HL-60 (cell line): ENCODE measurements at regions not wholly inside any gene's neighbourhood (a gene's known extent, or its start where the extent isn't known, plus 50 kb on each side); places are given as distances from the start of the nearest gene placed in this dataset.

Experiments used
- DNase-seq, 2 experiments: peaks; one replicate each; pipeline ENCODE4 v3.0.0-alpha.2; 2010 to 2020; ENCODE audit warnings: low read depth in 1 of 2, low spot score in 1 of 2
- H3K27ac ChIP-seq: fragments of 250-450 bp; sonication (Bioruptor Pico); replicated peaks from 2 replicates; pipeline ENCODE4 v1.5.1; 2020; ENCODE audit warnings: mild to moderate bottlenecking, moderate library complexity
- H3K27me3 ChIP-seq: fragments of 250-450 bp; sonication (Bioruptor Pico); 2 replicates; pipeline ENCODE4 v1.5.1; 2021; ENCODE audit warnings: mild to moderate bottlenecking, moderate library complexity; ENCODE audit not compliant: insufficient read depth, poor library complexity, severe bottlenecking
- H3K4me3 ChIP-seq: replicated peaks from 2 replicates; pipeline ENCODE4 v1.5.1; 2011; ENCODE audit warnings: mild to moderate bottlenecking, control low read depth, low read length; ENCODE audit not compliant: insufficient read depth
- GABPA ChIP-seq: IDR thresholded peaks from 2 replicates; pipeline ENCODE4 v1.6.1; 2012; ENCODE audit warnings: low read depth
- POLR2AphosphoS5 ChIP-seq: IDR thresholded peaks from 2 replicates; pipeline ENCODE4 v1.6.1; 2012; ENCODE audit warnings: low read depth
- REST ChIP-seq: IDR thresholded peaks from 2 replicates; pipeline ENCODE4 v1.6.1; 2012; ENCODE audit warnings: low read depth; ENCODE audit not compliant: insufficient replicate concordance
- SPI1 ChIP-seq: IDR thresholded peaks from 2 replicates; pipeline ENCODE4 v1.6.1; 2012; ENCODE audit warnings: low read depth, mild to moderate bottlenecking, borderline replicate concordance
- TF ChIP-seq, protein P1 (sequence below): IDR thresholded peaks from one replicate; pipeline ENCODE4 v1.5.1; 2011; ENCODE audit warnings: low read length, control low read depth, inconsistent platforms; ENCODE audit not compliant: insufficient read depth

- Histone ChIP-seq H3K27me3 (no peaks in the 10 kb centered on the region), H3K27ac (no peak overlapping the region), H3K4me3 (no peak overlapping the region)
- DNase-seq, result no peak
- TF ChIP-seq, protein P1, sequence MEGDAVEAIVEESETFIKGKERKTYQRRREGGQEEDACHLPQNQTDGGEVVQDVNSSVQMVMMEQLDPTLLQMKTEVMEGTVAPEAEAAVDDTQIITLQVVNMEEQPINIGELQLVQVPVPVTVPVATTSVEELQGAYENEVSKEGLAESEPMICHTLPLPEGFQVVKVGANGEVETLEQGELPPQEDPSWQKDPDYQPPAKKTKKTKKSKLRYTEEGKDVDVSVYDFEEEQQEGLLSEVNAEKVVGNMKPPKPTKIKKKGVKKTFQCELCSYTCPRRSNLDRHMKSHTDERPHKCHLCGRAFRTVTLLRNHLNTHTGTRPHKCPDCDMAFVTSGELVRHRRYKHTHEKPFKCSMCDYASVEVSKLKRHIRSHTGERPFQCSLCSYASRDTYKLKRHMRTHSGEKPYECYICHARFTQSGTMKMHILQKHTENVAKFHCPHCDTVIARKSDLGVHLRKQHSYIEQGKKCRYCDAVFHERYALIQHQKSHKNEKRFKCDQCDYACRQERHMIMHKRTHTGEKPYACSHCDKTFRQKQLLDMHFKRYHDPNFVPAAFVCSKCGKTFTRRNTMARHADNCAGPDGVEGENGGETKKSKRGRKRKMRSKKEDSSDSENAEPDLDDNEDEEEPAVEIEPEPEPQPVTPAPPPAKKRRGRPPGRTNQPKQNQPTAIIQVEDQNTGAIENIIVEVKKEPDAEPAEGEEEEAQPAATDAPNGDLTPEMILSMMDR, result no peak
- TF ChIP-seq REST, result no peak
- no peak for TF ChIP-seq POLR2AphosphoS5
- no peak for TF ChIP-seq GABPA
- no peak for TF ChIP-seq SPI1
These were observed 146.9 kb downstream of the SLC30A10 start for GRCh38 chr1:219781491-219781890.

GRCh38 chr1:219778793-219779369, 149.5 kb downstream of the SLC30A10 start:
- no peak for TF ChIP-seq REST
- no peak for TF ChIP-seq POLR2AphosphoS5
- no peak for TF ChIP-seq SPI1
- no peak for TF ChIP-seq GABPA
- TF ChIP-seq, protein P1, result no peak
- H3K27me3 ChIP-seq, result no peaks in the 10 kb centered on the region
- H3K4me3 ChIP-seq, result no peak overlapping the region
- no peak overlapping the region for H3K27ac ChIP-seq
- DNase-seq, result no peak

DNA sequence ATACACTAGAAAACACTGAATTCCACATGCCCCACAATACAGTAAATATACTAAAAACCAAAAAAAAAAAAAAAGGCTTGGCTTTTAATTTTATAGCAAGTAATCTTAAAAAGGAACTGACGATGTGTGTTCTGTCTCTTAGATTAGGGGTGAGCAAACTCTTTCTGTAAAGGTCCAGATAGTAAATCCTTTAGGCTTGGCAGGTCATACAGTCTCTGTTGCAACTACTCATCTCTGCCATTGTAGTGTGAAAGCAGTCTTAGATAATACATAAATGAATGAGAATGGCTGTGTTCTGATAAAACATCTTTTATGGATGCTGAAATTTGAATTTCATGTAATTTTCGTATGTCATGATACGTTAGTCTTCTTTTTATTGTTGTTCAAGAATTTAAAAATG, 150.2 kb downstream of the SLC30A10 start:
- no peak for TF ChIP-seq SPI1

GRCh38 chr1:219774386-219774785, 154.0 kb downstream of the SLC30A10 start:
- H3K27ac ChIP-seq, result no peak overlapping the region
- no peak for TF ChIP-seq REST
- H3K4me3 ChIP-seq, result no peak overlapping the region
- no peaks in the 10 kb centered on the region for H3K27me3 ChIP-seq
- DNase-seq, result no peak

More for the DNA sequence above, 150.2 kb downstream of the SLC30A10 start:
- no peaks in the 10 kb centered on the region for H3K27me3 ChIP-seq
- DNase-seq, result no peak
- no peak overlapping the region for H3K4me3 ChIP-seq
- no peak overlapping the region for H3K27ac ChIP-seq
